HCT116 (cell line): ENCODE measurements at regions not wholly inside any gene's neighbourhood (a gene's known extent, or its start where the extent isn't known, plus 50 kb on each side); places are given as distances from the start of the nearest gene placed in this dataset.

ENCODE experiments used
- ATAC-seq: fragments of 200-7000 bp; cut with Tn5 transposase; 2 replicates; pipeline ENCODE4 v1.9.1; 2020; ENCODE audit warnings: mild to moderate bottlenecking, moderate library complexity
- BruUV-seq: library from RNA; stranded (reverse); fragments of 400-500 nt; replicated peaks from 2 replicates; lab custom pipeline; 2021; lab: Mats Ljungman, UMichigan
- CTCF ChIA-PET: fragments of 300-600 bp; sonication (Branson Sonifier 250); formaldehyde crosslinking; loops from one replicate; lab custom pipeline; 2021; ENCODE audit warnings: antibody characterized with exemption; lab: Charles Lee
- POLR2A ChIA-PET: fragments of 300-600, 350-600 bp; sonication (Branson Sonifier 250); formaldehyde crosslinking; loops from one replicate; lab custom pipeline; 2021; ENCODE audit warnings: antibody characterized with exemption; lab: Charles Lee
- RAD21 ChIA-PET, 2 experiments: fragments of 300-600 bp; sonication (Branson Sonifier 250); formaldehyde crosslinking; loops; one replicate each; lab custom pipeline; 2023; ENCODE audit warnings: low total read pairs in 2 of 2; ENCODE audit not compliant: uncharacterized antibody in 2 of 2, unreplicated experiment in 2 of 2, low non-redundant PET in 1 of 2; lab: Charles Lee
- DNase-seq: peaks from one replicate; pipeline ENCODE4 v3.0.0-alpha.2; 2010; ENCODE audit warnings: low read depth, low spot score
- H2AFZ ChIP-seq: fragments of 200-600 bp; shearing (Covaris generic), sonication (generic); 2 replicates; pipeline ENCODE4 v1.6.1; 2017; ENCODE audit warnings: low read depth, mixed run types, mixed read lengths, antibody characterized with exemption, low read length; ENCODE audit not compliant: poor library complexity, severe bottlenecking
- H3K27ac ChIP-seq: 2 replicates; pipeline ENCODE4 v1.5.1; 2012; ENCODE audit warnings: low read depth, low read length
- H3K27me3 ChIP-seq: fragments of 200-600 bp; sonication (generic); 2 replicates; pipeline ENCODE4 v1.6.1; 2016; ENCODE audit warnings: mixed run types, low read length, mixed read lengths; ENCODE audit not compliant: insufficient read depth
- H3K36me3 ChIP-seq, 2 experiments: fragments of 200-500 bp in 1 of 2; fragments of 200-600 bp in 1 of 2; sonication (Bioruptor generic) in 1 of 2; sonication (generic) in 1 of 2; 2 replicates each; pipeline versions ENCODE4 v1.5.1 to v1.6.1; 2014 to 2016; ENCODE audit warnings: low read length in 2 of 2, inconsistent platforms in 1 of 2, mixed read lengths in 1 of 2, mixed run types in 1 of 2; ENCODE audit not compliant: insufficient read depth in 2 of 2, control insufficient read depth in 1 of 2
- H3K4me1 ChIP-seq, 2 experiments: fragments of 200-600 bp in 1 of 2; sonication (generic) in 1 of 2; 2 replicates each; pipeline versions ENCODE4 v1.5.1 to v1.6.1; 2012 to 2017; ENCODE audit warnings: low read length in 2 of 2, inconsistent platforms in 1 of 2, mild to moderate bottlenecking in 1 of 2, mixed read lengths in 1 of 2, mixed run types in 1 of 2, moderate library complexity in 1 of 2; ENCODE audit not compliant: insufficient read depth in 2 of 2, control insufficient read depth in 1 of 2
- H3K4me2 ChIP-seq: fragments of 200-600 bp; sonication (generic); 2 replicates; pipeline ENCODE4 v1.6.1; 2017; ENCODE audit warnings: mixed run types, low read length, mixed read lengths
- H3K4me3 ChIP-seq, 2 experiments: fragments of 200-600 bp in 1 of 2; sonication (generic) in 1 of 2; replicated peaks in 1 of 2; 2 replicates each; pipeline ENCODE4 v1.5.1; 2011 to 2016; ENCODE audit warnings: low read length in 2 of 2, control low read depth in 1 of 2, low read depth in 1 of 2, mild to moderate bottlenecking in 1 of 2, mixed read lengths in 1 of 2, mixed run types in 1 of 2
- H3K79me2 ChIP-seq: fragments of 200-600 bp; sonication (generic); 2 replicates; pipeline ENCODE4 v1.6.1; 2017; ENCODE audit warnings: mild to moderate bottlenecking, mixed run types, low read length, moderate library complexity, mixed read lengths; ENCODE audit not compliant: insufficient read depth
- H3K9ac ChIP-seq: fragments of 200-600 bp; sonication (generic); 2 replicates; pipeline ENCODE4 v1.6.1; 2016; ENCODE audit warnings: low read length, mixed read lengths
- H3K9me2 ChIP-seq: fragments of 200-600 bp; sonication (generic), shearing (Covaris generic); 2 replicates; pipeline ENCODE4 v1.6.1; 2017; ENCODE audit warnings: mixed run types, mild to moderate bottlenecking, moderate library complexity; ENCODE audit not compliant: insufficient read depth
- H3K9me3 ChIP-seq, 2 experiments: fragments of 200-500 bp in 1 of 2; fragments of 200-600 bp in 1 of 2; sonication (Bioruptor generic) in 1 of 2; sonication (generic) in 1 of 2; 2 replicates each; pipeline ENCODE4 v1.6.1; 2014 to 2017; ENCODE audit warnings: low read length in 2 of 2, mixed read lengths in 2 of 2, inconsistent platforms in 1 of 2, low read depth in 1 of 2, mild to moderate bottlenecking in 1 of 2, mixed run types in 1 of 2, moderate library complexity in 1 of 2; ENCODE audit not compliant: control insufficient read depth in 1 of 2, insufficient read depth in 1 of 2
- H4K20me1 ChIP-seq: fragments of 200-600 bp; sonication (generic), shearing (Covaris generic); 2 replicates; pipeline ENCODE4 v1.6.1; 2017; ENCODE audit warnings: mixed run types, mild to moderate bottlenecking, moderate library complexity; ENCODE audit not compliant: insufficient read depth
- ATF3 ChIP-seq: IDR thresholded peaks from 2 replicates; pipeline ENCODE4 v1.6.1; 2012
- CEBPB ChIP-seq: IDR thresholded peaks from 2 replicates; pipeline ENCODE4 v1.6.1; 2012; ENCODE audit warnings: low read depth
- EGR1 ChIP-seq: IDR thresholded peaks from 2 replicates; pipeline ENCODE4 v1.6.1; 2012; ENCODE audit warnings: low read depth
- FOSL1 ChIP-seq: IDR thresholded peaks from 2 replicates; pipeline ENCODE4 v1.6.1; 2012; ENCODE audit warnings: low read depth
- JUND ChIP-seq: IDR thresholded peaks from 2 replicates; pipeline ENCODE4 v1.6.1; 2012
- SP1 ChIP-seq: IDR thresholded peaks from 2 replicates; pipeline ENCODE4 v1.6.1; 2012; ENCODE audit warnings: low read depth
- TCF7L2 ChIP-seq: IDR thresholded peaks from 2 replicates; pipeline ENCODE4 v1.7.0; 2011; ENCODE audit warnings: borderline replicate concordance, inconsistent platforms; ENCODE audit not compliant: insufficient read depth, insufficient read length; ENCODE audit errors: extremely low read depth
- YY1 ChIP-seq: IDR thresholded peaks from 2 replicates; pipeline ENCODE4 v1.6.1; 2011; ENCODE audit warnings: low read length, low read depth, moderate library complexity, mild to moderate bottlenecking; ENCODE audit not compliant: insufficient replicate concordance; ENCODE audit errors: extremely low read depth
- intact Hi-C: fragments of 100-400 bp; cut with micrococcal nuclease; formaldehyde crosslinking; loops from 2 replicates; pipeline ENCODE4 v1.10.0; 2022
- TF ChIP-seq, protein P1 (sequence below): IDR thresholded peaks from 2 replicates; pipeline ENCODE4 v1.6.1; 2012; ENCODE audit warnings: low read depth
- TF ChIP-seq, protein P2 (sequence below): IDR thresholded peaks from 2 replicates; pipeline ENCODE4 v1.6.1; 2011; ENCODE audit warnings: mild to moderate bottlenecking, low read length, moderate library complexity; ENCODE audit not compliant: insufficient replicate concordance; ENCODE audit errors: extremely low read depth

- Histone ChIP-seq H3K79me2 (no peaks in the 10 kb centered on the region), H3K9me2 (no peaks in the 10 kb centered on the region), H2AFZ (no peak overlapping the region), H3K9me3 (no peaks in the 10 kb centered on the region), H3K9ac (no peak overlapping the region), H3K27me3 (no peaks in the 10 kb centered on the region), H3K36me3 (no peaks in the 10 kb centered on the region), H3K4me3 (no peak overlapping the region), H3K27ac (no peak overlapping the region), H3K4me1 (no peaks in the 10 kb centered on the region), H3K4me2 (no peak overlapping the region), H4K20me1 (no peaks in the 10 kb centered on the region)
- POLR2A ChIA-PET = no interaction called here
- DNase-seq = no peak
- TF ChIP-seq CEBPB = no peak
- TF ChIP-seq FOSL1 = no peak
- TF ChIP-seq TCF7L2 = no peak
- TF ChIP-seq, protein P1, sequence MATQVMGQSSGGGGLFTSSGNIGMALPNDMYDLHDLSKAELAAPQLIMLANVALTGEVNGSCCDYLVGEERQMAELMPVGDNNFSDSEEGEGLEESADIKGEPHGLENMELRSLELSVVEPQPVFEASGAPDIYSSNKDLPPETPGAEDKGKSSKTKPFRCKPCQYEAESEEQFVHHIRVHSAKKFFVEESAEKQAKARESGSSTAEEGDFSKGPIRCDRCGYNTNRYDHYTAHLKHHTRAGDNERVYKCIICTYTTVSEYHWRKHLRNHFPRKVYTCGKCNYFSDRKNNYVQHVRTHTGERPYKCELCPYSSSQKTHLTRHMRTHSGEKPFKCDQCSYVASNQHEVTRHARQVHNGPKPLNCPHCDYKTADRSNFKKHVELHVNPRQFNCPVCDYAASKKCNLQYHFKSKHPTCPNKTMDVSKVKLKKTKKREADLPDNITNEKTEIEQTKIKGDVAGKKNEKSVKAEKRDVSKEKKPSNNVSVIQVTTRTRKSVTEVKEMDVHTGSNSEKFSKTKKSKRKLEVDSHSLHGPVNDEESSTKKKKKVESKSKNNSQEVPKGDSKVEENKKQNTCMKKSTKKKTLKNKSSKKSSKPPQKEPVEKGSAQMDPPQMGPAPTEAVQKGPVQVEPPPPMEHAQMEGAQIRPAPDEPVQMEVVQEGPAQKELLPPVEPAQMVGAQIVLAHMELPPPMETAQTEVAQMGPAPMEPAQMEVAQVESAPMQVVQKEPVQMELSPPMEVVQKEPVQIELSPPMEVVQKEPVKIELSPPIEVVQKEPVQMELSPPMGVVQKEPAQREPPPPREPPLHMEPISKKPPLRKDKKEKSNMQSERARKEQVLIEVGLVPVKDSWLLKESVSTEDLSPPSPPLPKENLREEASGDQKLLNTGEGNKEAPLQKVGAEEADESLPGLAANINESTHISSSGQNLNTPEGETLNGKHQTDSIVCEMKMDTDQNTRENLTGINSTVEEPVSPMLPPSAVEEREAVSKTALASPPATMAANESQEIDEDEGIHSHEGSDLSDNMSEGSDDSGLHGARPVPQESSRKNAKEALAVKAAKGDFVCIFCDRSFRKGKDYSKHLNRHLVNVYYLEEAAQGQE = no peak
- CTCF ChIA-PET = no interaction called here
- no TSS peak for BruUV-seq
- intact Hi-C loops = no loop called here
- ATAC-seq = no peak
- RAD21 ChIA-PET = no interaction called here
Observed at GRCh38 chr12:91609283-91609682, 426.7 kb upstream of the DCN start.

DNA sequence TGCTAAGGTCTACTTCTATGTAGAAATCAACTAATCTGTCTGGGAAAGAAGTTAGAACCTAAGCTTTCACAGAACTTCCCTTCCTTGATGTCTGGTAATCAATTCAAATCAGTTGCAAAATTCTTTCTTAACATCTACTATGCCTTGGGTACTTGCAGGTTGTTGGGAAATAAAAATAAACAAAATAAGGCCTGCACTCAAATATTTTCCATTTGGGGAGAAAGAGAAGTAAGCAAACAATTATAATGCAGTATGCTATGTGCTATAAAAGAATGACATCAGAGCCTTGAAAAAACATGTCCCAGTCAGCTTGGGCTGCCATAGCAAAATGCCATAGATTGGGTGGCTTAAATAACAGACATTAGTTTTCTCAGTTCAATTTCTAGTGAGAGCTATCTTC is 425.9 kb upstream of the DCN start:
- ChIA-PET CTCF (no interaction called here), POLR2A (no interaction called here), RAD21 (no interaction called here)
- no peaks in the 10 kb centered on the region for H3K4me1 ChIP-seq
- no peaks in the 10 kb centered on the region for H3K9me2 ChIP-seq
- BruUV-seq = no TSS peak
- intact Hi-C loops = no loop called here
- H2AFZ ChIP-seq = no peak overlapping the region
- no peak overlapping the region for H3K9ac ChIP-seq
- no peaks in the 10 kb centered on the region for H3K79me2 ChIP-seq
- no peak overlapping the region for H3K27ac ChIP-seq
- no peaks in the 10 kb centered on the region for H3K36me3 ChIP-seq
- no peak overlapping the region for H3K4me3 ChIP-seq
- H4K20me1 ChIP-seq = no peaks in the 10 kb centered on the region
- H3K9me3 ChIP-seq = no peaks in the 10 kb centered on the region
- TF ChIP-seq ATF3 (no peak), SP1 (no peak), CEBPB (no peak), EGR1 (no peak), JUND (no peak), YY1 (no peak), FOSL1 (no peak)
- TF ChIP-seq, protein P2, sequence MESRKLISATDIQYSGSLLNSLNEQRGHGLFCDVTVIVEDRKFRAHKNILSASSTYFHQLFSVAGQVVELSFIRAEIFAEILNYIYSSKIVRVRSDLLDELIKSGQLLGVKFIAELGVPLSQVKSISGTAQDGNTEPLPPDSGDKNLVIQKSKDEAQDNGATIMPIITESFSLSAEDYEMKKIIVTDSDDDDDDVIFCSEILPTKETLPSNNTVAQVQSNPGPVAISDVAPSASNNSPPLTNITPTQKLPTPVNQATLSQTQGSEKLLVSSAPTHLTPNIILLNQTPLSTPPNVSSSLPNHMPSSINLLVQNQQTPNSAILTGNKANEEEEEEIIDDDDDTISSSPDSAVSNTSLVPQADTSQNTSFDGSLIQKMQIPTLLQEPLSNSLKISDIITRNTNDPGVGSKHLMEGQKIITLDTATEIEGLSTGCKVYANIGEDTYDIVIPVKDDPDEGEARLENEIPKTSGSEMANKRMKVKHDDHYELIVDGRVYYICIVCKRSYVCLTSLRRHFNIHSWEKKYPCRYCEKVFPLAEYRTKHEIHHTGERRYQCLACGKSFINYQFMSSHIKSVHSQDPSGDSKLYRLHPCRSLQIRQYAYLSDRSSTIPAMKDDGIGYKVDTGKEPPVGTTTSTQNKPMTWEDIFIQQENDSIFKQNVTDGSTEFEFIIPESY = no peak
- H3K27me3 ChIP-seq = no peaks in the 10 kb centered on the region
- DNase-seq = no peak
- no peak for ATAC-seq
- H3K4me2 ChIP-seq = no peak overlapping the region
